Gastroesophageal sphincter (tissue), 4 donors: ENCODE measurements at regions not wholly inside any gene's neighbourhood (a gene's known extent, or its start where the extent isn't known, plus 50 kb on each side); places are given as distances from the start of the nearest gene placed in this dataset.

ENCODE experiments used
- ATAC-seq: fragments of 150-250 bp; one replicate; pipeline ENCODE4 v1.9.1; 2016; ENCODE audit warnings: mild to moderate bottlenecking, moderate library complexity
- H3K27ac ChIP-seq, 4 donors: fragments of 200-600 bp; sonication (generic) in 3 of 4; 1 replicate in 3 of 4; 2 replicates in 1 of 4; pipeline ENCODE4 v1.5.1; 2016 to 2019
- H3K27me3 ChIP-seq: fragments of 200-600 bp; sonication (generic); one replicate; pipeline ENCODE4 v1.5.1; 2019
- H3K36me3 ChIP-seq, 2 donors: fragments of 200-600 bp; sonication (generic); one replicate each; pipeline ENCODE4 v1.5.1; 2019; ENCODE audit warnings: control low read depth in 1 of 2
- H3K4me1 ChIP-seq, 3 donors: fragments of 200-600 bp; sonication (generic); 1 replicate in 2 of 3; 2 replicates in 1 of 3; pipeline ENCODE4 v1.5.1; 2016 to 2019; ENCODE audit warnings: control low read depth in 2 of 3
- H3K4me3 ChIP-seq, 2 donors: fragments of 200-600 bp; sonication (generic); one replicate each; pipeline ENCODE4 v1.5.1; 2019; ENCODE audit warnings: mild to moderate bottlenecking in 1 of 2, moderate library complexity in 1 of 2
- H3K9me3 ChIP-seq, 3 donors: fragments of 200-600 bp; sonication (generic); one replicate each; pipeline ENCODE4 v1.5.1; 2017 to 2019; ENCODE audit warnings: control low read depth in 2 of 3
- CTCF ChIP-seq, 4 experiments: fragments of 200-600 bp in 2 of 4; fragments of 450-650 bp in 2 of 4; sonication (generic) in 1 of 4; IDR thresholded peaks; one replicate each; pipeline ENCODE4 v1.5.1; 2017 to 2019; ENCODE audit warnings: antibody characterized with exemption in 4 of 4, mild to moderate bottlenecking in 2 of 4, moderate library complexity in 2 of 4
- EP300 ChIP-seq: sonication (generic); formaldehyde crosslinking; IDR thresholded peaks from one replicate; pipeline ENCODE4 v1.6.1; 2017; ENCODE audit warnings: antibody characterized with exemption, mild to moderate bottlenecking
- POLR2A ChIP-seq, 2 donors: fragments of 450-650 bp; IDR thresholded peaks; one replicate each; pipeline ENCODE4 v1.6.1; 2017; ENCODE audit warnings: antibody characterized with exemption in 2 of 2, mild to moderate bottlenecking in 2 of 2, moderate library complexity in 1 of 2
- POLR2AphosphoS5 ChIP-seq: sonication (generic); formaldehyde crosslinking; IDR thresholded peaks from one replicate; pipeline ENCODE4 v1.6.1; 2017; ENCODE audit warnings: antibody characterized with exemption
- WGBS, 2 donors: methylation state at CpG; one replicate each; pipeline ENCODE4 v1.1.5; 2018; ENCODE audit warnings: low coverage in 1 of 2; 5-methylcytosine and 5-hydroxymethylcytosine counted together

DNA sequence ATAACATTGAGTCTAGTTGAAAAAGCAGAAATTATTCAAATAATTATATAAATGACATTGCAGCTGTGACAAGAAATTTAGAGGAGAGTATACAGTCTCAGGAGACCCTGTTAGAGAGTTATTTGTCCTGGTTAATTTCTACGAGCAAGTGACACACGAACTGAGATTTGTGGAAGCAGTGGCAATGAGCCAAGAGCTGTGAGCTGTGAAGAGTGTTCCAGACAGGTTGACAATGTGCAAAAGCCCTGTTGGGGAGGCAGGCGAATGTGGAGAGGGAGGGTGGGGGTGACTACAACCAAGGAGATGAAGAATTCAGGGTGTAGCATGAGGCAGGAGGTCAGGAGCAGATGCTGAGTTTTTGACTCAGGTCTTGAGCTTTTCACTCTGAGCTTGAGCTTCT is 620.2 kb upstream of the TENM4 start:
- no peaks in the 10 kb centered on the region for H3K27me3 ChIP-seq
- no peak for ATAC-seq
- H3K4me1 ChIP-seq: no peaks in the 10 kb centered on the region
- WGBS, 2 donors: 20 to 29% methylated on average over 3 of the region's 3 CpGs
- H3K9me3 ChIP-seq: no peaks in the 10 kb centered on the region
- no peak for TF ChIP-seq EP300
- TF ChIP-seq CTCF (IDR thresholded peaks at IDR 0.05): no peak
- no peaks in the 10 kb centered on the region for H3K36me3 ChIP-seq
- H3K4me3 ChIP-seq: no peak overlapping the region
- H3K27ac ChIP-seq: no peak overlapping the region

DNA sequence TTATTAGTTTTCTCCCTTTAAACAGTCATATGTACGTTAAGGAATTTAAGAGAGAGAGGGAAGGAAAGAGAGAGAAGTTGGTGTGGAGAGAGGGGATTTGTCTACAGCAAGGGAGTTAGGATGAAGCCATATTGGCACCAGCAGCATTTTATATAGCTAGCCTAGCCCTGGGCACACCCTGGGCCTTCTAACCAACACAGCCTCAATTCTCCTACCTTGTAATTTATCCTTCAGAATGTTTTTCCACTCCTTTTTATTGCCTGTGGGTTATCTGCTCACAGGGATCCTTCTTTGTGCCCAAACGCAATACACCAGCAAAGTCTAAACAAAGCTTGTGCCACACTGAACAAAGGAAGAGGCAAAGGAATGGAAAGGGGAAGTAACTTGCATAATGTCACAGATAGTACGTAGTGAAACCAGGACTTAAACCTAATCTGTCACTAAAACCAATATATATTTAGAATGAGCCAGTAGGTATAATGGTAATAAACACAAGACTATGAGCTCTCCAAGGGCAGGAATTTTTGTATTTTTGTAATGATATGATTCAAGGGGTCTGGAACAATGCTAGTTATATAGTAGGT is 613.8 kb upstream of the TENM4 start:
- Histone ChIP-seq H3K4me3 (no peak overlapping the region), H3K9me3 (no peaks in the 10 kb centered on the region), H3K36me3 (no peaks in the 10 kb centered on the region), H3K27ac (no peak overlapping the region), H3K27me3 (no peaks in the 10 kb centered on the region), H3K4me1 (no peaks in the 10 kb centered on the region)
- 59 to 100% methylated on average over 1 to 3 of the region's 3 CpGs for WGBS, 2 donors
- no peak for ATAC-seq
- no peak for TF ChIP-seq POLR2AphosphoS5
- TF ChIP-seq EP300: no peak
- no peak for TF ChIP-seq POLR2A (IDR thresholded peaks at IDR 0.05)
- TF ChIP-seq CTCF (IDR thresholded peaks at IDR 0.05): no peak

DNA sequence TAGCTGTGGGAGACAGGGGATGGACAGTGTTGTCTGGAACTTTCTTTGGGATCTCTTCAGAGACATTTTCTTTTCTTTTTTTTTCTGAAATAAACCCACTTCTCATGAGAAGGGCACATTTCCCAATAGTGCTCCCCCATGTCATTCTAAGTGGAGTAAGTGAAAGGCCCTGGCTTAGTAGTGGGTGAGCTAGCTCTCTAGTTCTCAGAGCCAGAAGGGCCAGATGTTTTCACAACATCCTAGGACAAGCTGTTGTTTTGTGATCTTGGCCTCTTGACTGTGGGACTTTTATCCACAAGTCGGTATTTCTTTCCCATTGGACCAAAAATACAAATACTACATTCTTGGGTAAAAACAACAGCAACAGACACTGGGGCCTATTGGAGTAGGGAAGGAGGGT is 607.7 kb upstream of the TENM4 start:
- H3K27ac ChIP-seq: no peak overlapping the region

GRCh38 chr11:80041136-80042000 is 600.5 kb upstream of the TENM4 start:
- 70 to 76% methylated on average over 7 of the region's 7 CpGs for WGBS, 2 donors
- peak; percentile 65 for ATAC-seq
- H3K27me3 ChIP-seq: peaks cover 6% of the 10 kb centered on the region

More for the DNA sequence above, 607.7 kb upstream of the TENM4 start:
- Histone ChIP-seq H3K4me3 (no peak overlapping the region), H3K9me3 (no peaks in the 10 kb centered on the region), H3K27me3 (peaks cover 6% of the 10 kb centered on the region), H3K4me1 (no peaks in the 10 kb centered on the region), H3K36me3 (no peaks in the 10 kb centered on the region)
- 38 to 67% methylated on average over 1 of the region's 1 CpG for WGBS, 2 donors
- peak; percentile 68 for ATAC-seq
- TF ChIP-seq CTCF (IDR thresholded peaks at IDR 0.05) (no peak), POLR2AphosphoS5 (no peak), EP300 (no peak), POLR2A (IDR thresholded peaks at IDR 0.05) (no peak)

More at GRCh38 chr11:80041136-80042000, 600.5 kb upstream of the TENM4 start:
- Histone ChIP-seq H3K27ac (no peak overlapping the region), H3K4me3 (no peak overlapping the region), H3K4me1 (no peaks in the 10 kb centered on the region), H3K9me3 (no peaks in the 10 kb centered on the region), H3K36me3 (no peaks in the 10 kb centered on the region)
- no peak for TF ChIP-seq CTCF (IDR thresholded peaks at IDR 0.05)
- no peak for TF ChIP-seq POLR2AphosphoS5
- TF ChIP-seq EP300: no peak
- TF ChIP-seq POLR2A (IDR thresholded peaks at IDR 0.05): no peak
